ENCODE measurements at regions not wholly inside any gene's neighbourhood (a gene's known extent, or its start where the extent isn't known, plus 50 kb on each side); places are given as distances from the start of the nearest gene placed in this dataset.

DNA sequence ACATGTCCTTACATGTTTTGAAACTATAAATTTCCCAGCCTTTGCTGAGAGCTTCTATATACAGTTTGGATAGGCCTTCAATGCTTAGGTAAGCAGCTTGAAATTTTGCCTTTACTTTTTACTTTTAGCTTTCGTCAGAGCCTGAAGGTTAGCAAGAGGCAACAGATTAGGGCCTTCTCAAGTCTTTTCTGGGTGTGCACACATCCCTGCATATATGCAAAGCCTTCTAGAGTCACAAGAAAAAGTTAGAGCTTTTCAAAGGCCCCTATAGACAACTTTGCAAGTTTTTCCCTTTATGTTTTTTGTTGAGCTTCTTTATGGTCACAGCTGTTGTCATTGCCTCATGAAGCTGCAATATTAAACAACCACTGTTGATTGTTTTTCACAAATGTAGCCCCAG is 778.4 kb downstream of the GALC start:
- no peak for DNase-seq

DNA sequence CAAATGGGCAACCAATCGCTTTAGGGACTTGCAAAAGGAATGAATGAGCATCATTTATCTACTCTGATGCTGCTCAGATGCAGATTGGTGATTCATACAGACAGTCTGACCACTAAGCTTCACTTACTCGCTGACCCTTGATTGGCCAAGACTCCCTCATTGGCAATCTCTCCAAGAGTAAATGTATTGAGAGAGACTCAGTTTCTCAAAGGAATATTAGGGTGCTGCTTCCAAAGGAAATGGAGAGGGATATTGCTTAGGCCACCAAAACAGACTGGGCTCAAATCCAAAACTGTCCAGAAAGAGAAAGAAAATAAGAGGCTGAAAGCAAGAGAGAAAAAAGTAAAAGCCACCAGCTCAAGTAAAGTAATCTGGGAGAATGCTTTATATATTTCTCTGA is 785.2 kb downstream of the GALC start:
- DNase-seq = no peak

GRCh38 chr14:87205811-87206210 is 787.2 kb downstream of the GALC start:
- no peak for DNase-seq

- no peak for DNase-seq
These were observed 789.6 kb downstream of the GALC start for GRCh38 chr14:87203346-87203745.

GRCh38 chr14:87199381-87199780 is 793.6 kb downstream of the GALC start:
- no peak for DNase-seq

DNA sequence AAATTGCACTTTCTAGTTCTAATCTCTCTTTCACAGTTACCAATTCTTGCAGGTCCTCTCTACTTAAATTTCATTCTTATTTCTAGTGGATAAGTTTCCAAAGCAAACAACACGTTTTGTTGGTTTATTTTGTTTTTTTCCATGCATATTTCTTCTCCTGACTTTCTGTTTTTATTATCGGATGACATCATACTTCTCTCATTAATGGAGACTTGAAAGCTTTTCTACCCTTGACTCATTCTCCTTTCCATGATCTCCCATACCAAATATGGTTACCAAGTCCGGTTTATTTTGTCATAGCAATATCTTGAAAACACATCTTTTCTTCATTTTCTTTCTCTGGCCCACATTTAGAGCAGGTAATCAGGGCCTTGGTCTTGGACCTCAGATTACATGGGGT is 796.5 kb downstream of the GALC start:
- DNase-seq = no peak

DNA sequence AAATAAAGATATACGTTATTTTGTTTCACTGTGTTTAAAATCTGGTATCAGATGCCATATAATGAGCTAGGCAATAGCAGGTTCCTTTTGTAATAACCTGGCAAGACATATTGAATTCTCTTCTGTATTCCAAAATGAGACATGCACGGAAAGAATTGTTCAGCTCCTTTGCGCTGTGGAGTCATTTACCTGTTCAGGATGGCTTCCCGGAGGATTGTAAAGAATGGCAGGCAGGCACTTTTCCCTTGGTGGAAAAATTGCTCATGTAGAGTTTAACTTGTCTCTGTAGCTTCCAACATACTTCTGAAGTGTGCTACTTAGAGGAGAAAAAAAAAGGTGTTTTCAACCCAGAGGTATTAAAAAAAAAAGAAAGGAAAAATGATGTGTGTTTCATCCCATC is 805.2 kb downstream of the GALC start:
- no peak for DNase-seq

DNA sequence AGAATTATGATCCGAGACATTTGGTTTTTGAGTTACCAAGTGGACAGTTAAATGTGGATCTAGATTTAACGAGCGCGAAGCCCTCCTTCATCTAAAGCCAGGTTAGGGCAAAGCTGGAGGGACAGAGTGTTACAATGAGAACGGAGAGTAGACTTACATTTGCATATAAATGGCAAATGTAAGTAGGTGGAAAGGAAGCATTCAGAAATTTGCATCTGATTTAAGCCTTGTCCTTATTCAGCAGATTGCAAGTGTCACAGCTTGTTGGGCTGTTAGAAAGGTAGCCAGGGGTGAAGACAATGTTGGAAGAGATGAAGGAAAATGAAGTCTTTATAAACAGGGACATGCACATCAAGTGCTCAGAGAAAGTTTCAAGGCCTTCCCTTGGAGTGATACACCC is 806.2 kb downstream of the GALC start:
- no peak for DNase-seq

- no peak for DNase-seq
These were observed 806.9 kb downstream of the GALC start for GRCh38 chr14:87185961-87186560.

DNA sequence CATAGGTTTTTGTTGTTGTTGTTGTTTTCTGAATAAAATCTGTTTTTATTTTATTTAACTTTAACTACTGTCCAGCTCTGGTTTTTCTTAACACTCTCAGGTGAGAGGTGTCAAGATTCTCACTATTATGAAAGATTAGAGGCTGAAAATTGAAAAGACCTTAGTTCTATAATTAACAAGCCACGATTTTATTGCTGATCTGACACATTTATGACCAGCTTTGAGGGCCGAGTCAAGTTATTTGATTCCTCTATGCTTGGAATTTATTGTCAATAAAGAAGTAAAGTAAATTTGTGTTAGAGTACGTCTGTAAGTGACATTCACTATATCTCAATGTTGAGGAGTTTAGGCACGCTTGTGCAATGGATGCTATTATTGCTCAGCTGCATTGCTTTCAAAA is 808.8 kb downstream of the GALC start:
- DNase-seq = no peak

GRCh38 chr14:87181288-87181687 is 811.7 kb downstream of the GALC start:
- no peak for DNase-seq

- no peak for DNase-seq
These were observed 813.0 kb downstream of the GALC start for GRCh38 chr14:87179936-87180335.

GRCh38 chr14:87178277-87178676 is 814.7 kb downstream of the GALC start:
- DNase-seq = no peak

DNA sequence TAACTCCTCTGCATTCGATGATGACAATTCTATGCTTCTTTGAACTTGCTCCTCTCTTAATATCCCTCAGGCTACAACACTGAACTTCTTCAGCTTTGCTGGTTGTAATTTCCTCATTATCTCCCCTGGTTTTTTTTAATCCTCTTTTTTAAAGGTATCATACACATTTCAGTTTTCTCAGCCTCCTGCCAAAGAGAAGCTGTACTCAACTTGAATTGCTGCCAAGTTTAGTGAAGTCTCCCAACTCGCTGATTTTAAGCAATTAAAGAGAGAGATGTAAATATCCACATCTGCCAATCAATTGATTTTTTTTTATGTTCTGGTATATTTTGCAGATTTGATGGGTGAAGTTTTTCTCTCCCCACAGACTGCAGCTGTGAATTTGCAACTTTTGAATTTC is 817.8 kb downstream of the GALC start:
- DNase-seq = no peak

DNA sequence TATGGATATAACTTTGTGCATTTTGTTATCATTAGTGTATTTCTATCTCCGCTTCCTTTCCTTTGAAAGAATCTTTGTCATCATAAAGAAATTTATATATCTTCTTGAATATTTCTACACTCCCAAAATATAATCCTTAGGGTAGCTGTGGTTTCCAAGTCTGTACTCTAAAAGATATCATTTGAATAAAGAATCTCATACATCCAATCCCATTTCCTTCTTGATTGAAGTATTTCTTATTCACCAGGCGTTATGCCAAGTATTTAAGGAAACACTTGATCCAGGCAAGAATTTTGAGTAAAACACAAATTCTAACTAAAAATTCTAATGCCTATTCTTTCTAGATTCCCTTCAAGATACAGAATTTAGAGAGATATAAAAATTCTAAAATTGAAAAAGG is 821.8 kb downstream of the GALC start:
- DNase-seq = no peak

GRCh38 chr14:87170179-87170578 is 822.8 kb downstream of the GALC start:
- DNase-seq = no peak

DNA sequence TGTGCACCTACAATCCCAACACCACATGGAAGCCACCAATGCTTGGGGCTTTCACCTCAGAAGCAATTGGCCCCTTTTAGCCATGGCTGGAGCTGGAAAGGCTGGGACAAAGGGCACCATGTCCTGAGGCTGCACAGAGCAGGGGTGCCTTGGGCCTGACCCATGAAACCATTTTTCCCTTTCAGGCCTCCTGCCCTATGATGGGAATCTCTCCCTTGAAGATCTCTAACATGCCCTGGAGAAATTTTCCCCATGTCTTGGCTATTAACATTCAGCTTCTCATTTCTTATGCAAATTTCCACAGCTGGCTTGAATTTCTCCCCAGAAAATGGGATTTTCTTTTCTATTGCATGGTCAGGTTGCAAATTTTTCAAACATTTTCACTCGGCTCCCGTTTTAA is 823.6 kb downstream of the GALC start:
- no peak for DNase-seq

DNA sequence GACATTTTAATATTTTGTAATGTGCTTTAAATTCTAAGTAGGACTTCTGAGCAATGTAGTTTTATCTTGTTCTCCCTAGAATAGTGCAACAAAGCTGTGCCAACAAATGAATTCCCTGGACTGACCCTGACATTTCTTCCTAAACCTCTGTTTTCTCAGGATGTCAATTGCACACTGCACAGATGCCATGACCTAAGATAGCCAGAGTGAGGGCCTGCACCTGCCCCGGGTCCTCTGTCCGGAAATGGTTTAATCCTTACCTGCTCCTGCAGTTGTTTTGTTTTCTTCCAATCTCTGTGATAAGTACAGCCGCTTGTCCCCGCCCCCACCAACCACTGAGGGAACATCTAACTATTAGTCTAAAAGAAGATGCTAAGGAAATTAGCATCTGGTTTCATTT is 831.5 kb downstream of the GALC start:
- no peak for DNase-seq

- DNase-seq = no peak
These were observed 832.0 kb downstream of the GALC start for GRCh38 chr14:87160989-87161388.

DNA sequence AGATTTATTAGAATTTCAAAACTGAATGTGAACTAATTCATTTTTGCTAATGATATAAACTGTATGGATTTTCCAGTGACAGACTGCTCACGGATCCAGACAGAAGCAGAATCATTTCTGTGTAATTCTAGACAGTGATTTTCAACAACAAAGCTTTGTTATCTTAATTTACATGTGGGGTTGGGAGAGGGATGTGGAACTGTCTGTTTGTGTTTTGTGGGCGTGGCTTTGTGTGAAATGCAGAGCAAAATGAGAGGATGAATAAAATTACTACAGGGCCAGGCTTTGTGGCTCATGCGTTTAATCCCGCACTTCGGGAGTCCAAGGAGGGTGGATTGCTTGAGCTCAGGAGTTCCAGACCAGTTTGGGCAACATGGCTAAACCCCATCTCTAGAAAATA is 834.7 kb downstream of the GALC start:
- DNase-seq = no peak

GRCh38 chr14:87156878-87157277 is 836.1 kb downstream of the GALC start:
- no peak for DNase-seq

GRCh38 chr14:87155856-87156488 is 837.0 kb downstream of the GALC start:
- DNase-seq = no peak

- DNase-seq = no peak
These were observed 839.1 kb downstream of the GALC start for GRCh38 chr14:87153901-87154300.

- DNase-seq = no peak
These were observed 839.6 kb downstream of the GALC start for GRCh38 chr14:87153391-87153790.

DNA sequence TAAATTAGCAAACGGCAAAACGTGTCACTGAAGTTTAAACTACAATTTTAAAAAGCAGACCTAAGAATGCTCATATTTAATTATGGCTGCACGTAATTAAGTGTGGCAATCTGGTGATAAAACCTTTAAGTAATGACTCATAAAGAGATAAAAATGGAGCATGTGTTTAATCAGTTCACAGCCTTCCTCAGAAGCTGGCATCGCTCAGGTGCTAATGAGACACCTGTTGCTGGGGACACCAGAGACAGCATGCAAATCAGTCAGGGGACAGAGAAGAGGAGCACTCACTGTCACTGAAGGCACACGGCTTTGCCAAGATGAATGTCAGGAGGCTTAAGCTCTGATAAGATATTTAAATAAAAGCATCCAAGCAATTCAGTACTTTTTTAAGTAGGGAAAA is 840.3 kb downstream of the GALC start:
- DNase-seq = no peak
